SK-N-SH (cell line): ENCODE measurements at regions not wholly inside any gene's neighbourhood (a gene's known extent, or its start where the extent isn't known, plus 50 kb on each side); places are given as distances from the start of the nearest gene placed in this dataset.

Experiments used
- GABPA ChIP-seq: IDR thresholded peaks from 2 replicates; pipeline ENCODE4 v1.4.0; 2012; ENCODE audit warnings: low read depth, mild to moderate bottlenecking
- GATA2 ChIP-seq: sonication (generic); formaldehyde crosslinking; IDR thresholded peaks from 2 replicates; pipeline ENCODE4 v1.5.0; 2020; ENCODE audit warnings: mild to moderate bottlenecking, missing genetic modification reagents
- NFIC ChIP-seq: IDR thresholded peaks from 2 replicates; pipeline ENCODE4 v1.4.0; 2012; ENCODE audit warnings: borderline replicate concordance
- NRF1 ChIP-seq: IDR thresholded peaks from 2 replicates; pipeline ENCODE4 v1.6.1; 2012; ENCODE audit warnings: low read depth, mild to moderate bottlenecking, low read length
- POLR2AphosphoS5 ChIP-seq: IDR thresholded peaks from 2 replicates; pipeline ENCODE4 v1.6.1; 2012; ENCODE audit warnings: low read depth, low read length
- REST ChIP-seq: IDR thresholded peaks from 2 replicates; pipeline ENCODE4 v1.6.1; 2012; ENCODE audit warnings: mild to moderate bottlenecking, low read depth, low read length, moderate library complexity
- RXRA ChIP-seq: IDR thresholded peaks from 2 replicates; pipeline ENCODE4 v1.4.0; 2012; ENCODE audit warnings: low read depth, mild to moderate bottlenecking, borderline replicate concordance
- SIN3A ChIP-seq: IDR thresholded peaks from 2 replicates; pipeline ENCODE4 v1.6.1; 2012; ENCODE audit warnings: low read depth, mild to moderate bottlenecking, low read length, moderate library complexity, borderline replicate concordance
- SMC3 ChIP-seq: IDR thresholded peaks from 2 replicates; pipeline ENCODE4 v1.6.1; 2012; ENCODE audit warnings: low read depth, low read length, improper control_type of control experiment
- TAF1 ChIP-seq: IDR thresholded peaks from 2 replicates; pipeline ENCODE4 v1.6.1; 2012; ENCODE audit warnings: low read depth, mild to moderate bottlenecking, low read length, moderate library complexity, borderline replicate concordance
- USF1 ChIP-seq: IDR thresholded peaks from 2 replicates; pipeline ENCODE4 v1.4.0; 2012; ENCODE audit warnings: low read depth, borderline replicate concordance
- USF2 ChIP-seq: fragments of 150-350 bp; IDR thresholded peaks from 2 replicates; pipeline ENCODE4 v1.6.1; 2017; ENCODE audit warnings: antibody characterized with exemption, low read length, low read depth, borderline replicate concordance
- TF ChIP-seq, protein P1 (sequence below): fragments of 200-600 bp; sonication (generic); IDR thresholded peaks from 2 replicates; pipeline ENCODE4 v1.6.1; 2017; ENCODE audit warnings: antibody characterized with exemption, mild to moderate bottlenecking, moderate library complexity
- TF ChIP-seq, protein P2 (sequence below): fragments of 150-350 bp; IDR thresholded peaks from 2 replicates; pipeline ENCODE4 v1.6.1; 2016; ENCODE audit warnings: mild to moderate bottlenecking, low read depth, low read length

GRCh38 chr3:34072297-34072696 is 273.9 kb downstream of the PDCD6IP start:
- TF ChIP-seq, protein P1, sequence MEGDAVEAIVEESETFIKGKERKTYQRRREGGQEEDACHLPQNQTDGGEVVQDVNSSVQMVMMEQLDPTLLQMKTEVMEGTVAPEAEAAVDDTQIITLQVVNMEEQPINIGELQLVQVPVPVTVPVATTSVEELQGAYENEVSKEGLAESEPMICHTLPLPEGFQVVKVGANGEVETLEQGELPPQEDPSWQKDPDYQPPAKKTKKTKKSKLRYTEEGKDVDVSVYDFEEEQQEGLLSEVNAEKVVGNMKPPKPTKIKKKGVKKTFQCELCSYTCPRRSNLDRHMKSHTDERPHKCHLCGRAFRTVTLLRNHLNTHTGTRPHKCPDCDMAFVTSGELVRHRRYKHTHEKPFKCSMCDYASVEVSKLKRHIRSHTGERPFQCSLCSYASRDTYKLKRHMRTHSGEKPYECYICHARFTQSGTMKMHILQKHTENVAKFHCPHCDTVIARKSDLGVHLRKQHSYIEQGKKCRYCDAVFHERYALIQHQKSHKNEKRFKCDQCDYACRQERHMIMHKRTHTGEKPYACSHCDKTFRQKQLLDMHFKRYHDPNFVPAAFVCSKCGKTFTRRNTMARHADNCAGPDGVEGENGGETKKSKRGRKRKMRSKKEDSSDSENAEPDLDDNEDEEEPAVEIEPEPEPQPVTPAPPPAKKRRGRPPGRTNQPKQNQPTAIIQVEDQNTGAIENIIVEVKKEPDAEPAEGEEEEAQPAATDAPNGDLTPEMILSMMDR, result no peak
- TF ChIP-seq TAF1, result no peak
- no peak for TF ChIP-seq GATA2 (CRISPR knock-in tag)
- TF ChIP-seq SMC3, result no peak
- TF ChIP-seq REST, result no peak
- TF ChIP-seq USF1, result no peak
- no peak for TF ChIP-seq GABPA
- no peak for TF ChIP-seq USF2
- TF ChIP-seq SIN3A, result no peak
- no peak for TF ChIP-seq RXRA
- TF ChIP-seq POLR2AphosphoS5, result no peak
- TF ChIP-seq, protein P2, sequence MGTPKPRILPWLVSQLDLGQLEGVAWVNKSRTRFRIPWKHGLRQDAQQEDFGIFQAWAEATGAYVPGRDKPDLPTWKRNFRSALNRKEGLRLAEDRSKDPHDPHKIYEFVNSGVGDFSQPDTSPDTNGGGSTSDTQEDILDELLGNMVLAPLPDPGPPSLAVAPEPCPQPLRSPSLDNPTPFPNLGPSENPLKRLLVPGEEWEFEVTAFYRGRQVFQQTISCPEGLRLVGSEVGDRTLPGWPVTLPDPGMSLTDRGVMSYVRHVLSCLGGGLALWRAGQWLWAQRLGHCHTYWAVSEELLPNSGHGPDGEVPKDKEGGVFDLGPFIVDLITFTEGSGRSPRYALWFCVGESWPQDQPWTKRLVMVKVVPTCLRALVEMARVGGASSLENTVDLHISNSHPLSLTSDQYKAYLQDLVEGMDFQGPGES, result no peak
- TF ChIP-seq NRF1, result no peak
- TF ChIP-seq NFIC, result no peak
